Left lung (tissue), 4 donors: ENCODE measurements at regions not wholly inside any gene's neighbourhood (a gene's known extent, or its start where the extent isn't known, plus 50 kb on each side); places are given as distances from the start of the nearest gene placed in this dataset.

Source experiments
- ATAC-seq: fragments of 200-7000 bp; cut with Tn5 transposase; one replicate; pipeline ENCODE4 v1.9.1; 2020; ENCODE audit warnings: moderate library complexity
- DNase-seq, 4 donors: peaks; one replicate each; pipeline ENCODE4 v3.0.0-alpha.2; 2013 to 2020
- H3K27ac ChIP-seq, 2 donors: fragments of 200-600 bp; sonication (generic) in 1 of 2; one replicate each; pipeline versions ENCODE4 v1.5.0 to v1.8.0; 2020 to 2021
- H3K27me3 ChIP-seq, 2 donors: fragments of 200-600 bp; sonication (generic) in 1 of 2; one replicate each; pipeline versions ENCODE4 v1.5.0 to v1.8.0; 2020 to 2021
- H3K36me3 ChIP-seq, 2 donors: fragments of 200-600 bp; sonication (generic) in 1 of 2; one replicate each; pipeline versions ENCODE4 v1.5.0 to v1.8.0; 2020 to 2021
- H3K4me1 ChIP-seq, 2 donors: fragments of 200-600 bp; one replicate each; pipeline ENCODE4 v1.8.0; 2021
- H3K4me3 ChIP-seq, 2 donors: fragments of 200-600 bp; sonication (generic) in 1 of 2; one replicate each; pipeline versions ENCODE4 v1.5.0 to v1.8.0; 2020 to 2021; ENCODE audit warnings: mild to moderate bottlenecking in 1 of 2
- H3K9me3 ChIP-seq, 2 donors: fragments of 200-600 bp; sonication (generic) in 1 of 2; one replicate each; pipeline versions ENCODE4 v1.5.0 to v1.8.0; 2020 to 2021
- CTCF ChIP-seq, 2 donors: fragments of 200-600 bp; sonication (generic) in 1 of 2; IDR thresholded peaks; one replicate each; pipeline versions ENCODE4 v1.5.0 to v1.8.0; 2021; ENCODE audit warnings: antibody characterized with exemption in 2 of 2
- intact Hi-C, 2 donors: fragments of 100-400 bp; cut with DNase I; formaldehyde crosslinking; loops; one replicate each; pipeline versions ENCODE4 v1.11.2 to v1.14.2; 2022
- donor health status: DM: no; HTN: yes; CAD: no.
- donor health status: DM: no; HTN: no; CAD: no.

- Histone ChIP-seq H3K4me1 (no peaks in the 10 kb centered on the region), H3K27ac (no peak overlapping the region), H3K4me3 (no peak overlapping the region), H3K36me3 (no peaks in the 10 kb centered on the region), H3K9me3 (no peaks in the 10 kb centered on the region), H3K27me3 (no peaks in the 10 kb centered on the region)
- peak in 1 of 4 donors; percentile 60 for DNase-seq
- TF ChIP-seq CTCF (IDR thresholded peaks at IDR 0.05) = no peak
- ATAC-seq = no peak
- intact Hi-C loops = no loop called here
Measured at GRCh38 chr9:88697764-88698432, 162.9 kb downstream of the NXNL2 start.

GRCh38 chr9:88702985-88703384 is 168.0 kb downstream of the NXNL2 start:
- Histone ChIP-seq H3K4me1 (no peaks in the 10 kb centered on the region), H3K9me3 (no peaks in the 10 kb centered on the region), H3K4me3 (no peak overlapping the region), H3K27ac (no peak overlapping the region), H3K27me3 (no peaks in the 10 kb centered on the region), H3K36me3 (no peaks in the 10 kb centered on the region)
- no peak for TF ChIP-seq CTCF (IDR thresholded peaks at IDR 0.05)
- intact Hi-C loops = no loop called here
- DNase-seq (no peak), ATAC-seq (no peak)

GRCh38 chr9:88706193-88707113 is 171.5 kb downstream of the NXNL2 start:
- Histone ChIP-seq H3K36me3 (no peaks in the 10 kb centered on the region), H3K4me1 (no peaks in the 10 kb centered on the region), H3K27me3 (no peaks in the 10 kb centered on the region), H3K9me3 (no peaks in the 10 kb centered on the region), H3K4me3 (no peak overlapping the region), H3K27ac (no peak overlapping the region)
- intact Hi-C loops = no loop called here
- no peak for TF ChIP-seq CTCF (IDR thresholded peaks at IDR 0.05)
- ATAC-seq = peak; percentile 88
- peak in 3 of 4 donors; percentile 13 to 80 (median 51) for DNase-seq

- DNase-seq = no peak
- H3K27me3 ChIP-seq = no peaks in the 10 kb centered on the region
- intact Hi-C loops = no loop called here
- H3K4me1 ChIP-seq = no peaks in the 10 kb centered on the region
- no peak for TF ChIP-seq CTCF (IDR thresholded peaks at IDR 0.05)
- no peaks in the 10 kb centered on the region for H3K36me3 ChIP-seq
- H3K4me3 ChIP-seq = no peak overlapping the region
- ATAC-seq = no peak
- peaks cover 0 to under 1% of the 10 kb centered on the region in 2 donors for H3K9me3 ChIP-seq
- no peak overlapping the region for H3K27ac ChIP-seq
Measured at GRCh38 chr9:88710449-88710848, 175.5 kb downstream of the NXNL2 start.

GRCh38 chr9:88711719-88712118 is 176.7 kb downstream of the NXNL2 start:
- intact Hi-C loops = no loop called here
- no peaks in the 10 kb centered on the region for H3K36me3 ChIP-seq
- no peaks in the 10 kb centered on the region for H3K27me3 ChIP-seq
- TF ChIP-seq CTCF (IDR thresholded peaks at IDR 0.05) = no peak
- H3K27ac ChIP-seq = no peak overlapping the region
- no peaks in the 10 kb centered on the region for H3K4me1 ChIP-seq
- H3K4me3 ChIP-seq = no peak overlapping the region
- DNase-seq (no peak), ATAC-seq (no peak)
- H3K9me3 ChIP-seq = peaks cover 0 to 4% of the 10 kb centered on the region in 2 donors
